ENCODE measurements at regions not wholly inside any gene's neighbourhood (a gene's known extent, or its start where the extent isn't known, plus 50 kb on each side); places are given as distances from the start of the nearest gene placed in this dataset.

GRCh38 chr2:16496426-16497388 is 168.9 kb downstream of the CYRIA start:
- DNase-seq = no peak

- DNase-seq = no peak
Observed at GRCh38 chr2:16495509-16496208, 170.0 kb downstream of the CYRIA start.

GRCh38 chr2:16494836-16495508 is 170.7 kb downstream of the CYRIA start:
- no peak for DNase-seq

GRCh38 chr2:16493788-16494187 is 171.8 kb downstream of the CYRIA start:
- no peak for DNase-seq

- DNase-seq = no peak
Observed at GRCh38 chr2:16487686-16488085, 177.9 kb downstream of the CYRIA start.

- DNase-seq = no peak
Observed at GRCh38 chr2:16485251-16485650, 180.4 kb downstream of the CYRIA start.

- no peak for DNase-seq
Observed at GRCh38 chr2:16482460-16482859, 183.2 kb downstream of the CYRIA start.

- no peak for DNase-seq
Observed at GRCh38 chr2:16481351-16481750, 184.3 kb downstream of the CYRIA start.

- no peak for DNase-seq
Observed at GRCh38 chr2:16479721-16480120, 185.9 kb downstream of the CYRIA start.

GRCh38 chr2:16478434-16479210 is 187.0 kb downstream of the CYRIA start:
- DNase-seq = no peak

GRCh38 chr2:16477648-16478047 is 188.0 kb downstream of the CYRIA start:
- no peak for DNase-seq

- DNase-seq = no peak
Observed at GRCh38 chr2:16476866-16477265, 188.8 kb downstream of the CYRIA start.

GRCh38 chr2:16475986-16476567 is 189.6 kb downstream of the CYRIA start:
- DNase-seq = no peak

- no peak for DNase-seq
Observed at GRCh38 chr2:16475586-16475985, 190.0 kb downstream of the CYRIA start.

GRCh38 chr2:16473575-16473974 is 192.1 kb downstream of the CYRIA start:
- DNase-seq = no peak

- no peak for DNase-seq
Observed at GRCh38 chr2:16470936-16471490, 194.6 kb downstream of the CYRIA start.

- no peak for DNase-seq
Observed at GRCh38 chr2:16466821-16467151, 198.8 kb downstream of the CYRIA start.

GRCh38 chr2:16466133-16466820 is 199.4 kb downstream of the CYRIA start:
- no peak for DNase-seq

GRCh38 chr2:16464641-16465040 is 201.0 kb downstream of the CYRIA start:
- DNase-seq = no peak

- no peak for DNase-seq
Observed at GRCh38 chr2:16462958-16463357, 202.7 kb downstream of the CYRIA start.

- DNase-seq = no peak
Observed at GRCh38 chr2:16461672-16462071, 204.0 kb downstream of the CYRIA start.

GRCh38 chr2:16459606-16460005 is 206.0 kb downstream of the CYRIA start:
- DNase-seq = no peak

Data from CD4-positive, alpha-beta T cell treated with Interferon gamma for 1 hour (primary cell).